ENCODE measurements at regions not wholly inside any gene's neighbourhood (a gene's known extent, or its start where the extent isn't known, plus 50 kb on each side); places are given as distances from the start of the nearest gene placed in this dataset.

DNA sequence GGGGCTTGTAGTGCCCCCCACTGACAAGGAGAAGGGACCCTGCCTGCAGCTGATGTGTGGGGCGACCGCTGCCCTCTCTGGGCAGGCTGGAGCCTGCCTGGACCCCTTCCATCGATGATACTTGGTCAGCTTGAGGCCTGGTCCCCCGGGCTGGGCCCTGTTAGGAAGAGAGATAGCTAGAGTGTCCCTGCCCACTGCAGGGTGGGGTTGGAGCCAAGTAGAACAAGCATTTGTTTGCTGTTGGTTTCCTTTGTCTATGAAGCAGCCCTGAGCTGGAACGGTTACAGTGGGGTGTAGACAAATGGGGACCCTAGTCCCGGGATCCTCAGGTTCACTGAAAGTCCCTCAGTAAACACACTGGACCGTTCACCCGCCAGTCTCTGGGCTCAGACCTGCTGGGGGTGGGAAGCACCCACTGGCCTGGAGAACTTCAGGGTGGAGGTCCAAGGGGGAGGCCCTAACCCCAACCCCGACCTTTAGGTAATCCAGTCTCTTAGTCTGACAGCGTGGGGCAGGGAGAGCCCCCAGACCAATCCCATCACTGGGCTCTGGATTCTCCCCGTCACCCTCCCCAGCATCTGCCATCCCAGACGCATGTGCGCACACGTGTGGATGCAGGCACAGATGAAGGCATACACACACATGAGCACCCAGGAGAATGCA lies 204.8 kb upstream of the ZNF536 start:
- H3K4me3 ChIP-seq, result no peak overlapping the region
- TF ChIP-seq, protein P1, sequence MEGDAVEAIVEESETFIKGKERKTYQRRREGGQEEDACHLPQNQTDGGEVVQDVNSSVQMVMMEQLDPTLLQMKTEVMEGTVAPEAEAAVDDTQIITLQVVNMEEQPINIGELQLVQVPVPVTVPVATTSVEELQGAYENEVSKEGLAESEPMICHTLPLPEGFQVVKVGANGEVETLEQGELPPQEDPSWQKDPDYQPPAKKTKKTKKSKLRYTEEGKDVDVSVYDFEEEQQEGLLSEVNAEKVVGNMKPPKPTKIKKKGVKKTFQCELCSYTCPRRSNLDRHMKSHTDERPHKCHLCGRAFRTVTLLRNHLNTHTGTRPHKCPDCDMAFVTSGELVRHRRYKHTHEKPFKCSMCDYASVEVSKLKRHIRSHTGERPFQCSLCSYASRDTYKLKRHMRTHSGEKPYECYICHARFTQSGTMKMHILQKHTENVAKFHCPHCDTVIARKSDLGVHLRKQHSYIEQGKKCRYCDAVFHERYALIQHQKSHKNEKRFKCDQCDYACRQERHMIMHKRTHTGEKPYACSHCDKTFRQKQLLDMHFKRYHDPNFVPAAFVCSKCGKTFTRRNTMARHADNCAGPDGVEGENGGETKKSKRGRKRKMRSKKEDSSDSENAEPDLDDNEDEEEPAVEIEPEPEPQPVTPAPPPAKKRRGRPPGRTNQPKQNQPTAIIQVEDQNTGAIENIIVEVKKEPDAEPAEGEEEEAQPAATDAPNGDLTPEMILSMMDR (IDR thresholded peaks at IDR 0.05), result no peak
- no peak for DNase-seq (ENCODE audit: low spot score)
- H3K27ac ChIP-seq, result no peak overlapping the region

DNA sequence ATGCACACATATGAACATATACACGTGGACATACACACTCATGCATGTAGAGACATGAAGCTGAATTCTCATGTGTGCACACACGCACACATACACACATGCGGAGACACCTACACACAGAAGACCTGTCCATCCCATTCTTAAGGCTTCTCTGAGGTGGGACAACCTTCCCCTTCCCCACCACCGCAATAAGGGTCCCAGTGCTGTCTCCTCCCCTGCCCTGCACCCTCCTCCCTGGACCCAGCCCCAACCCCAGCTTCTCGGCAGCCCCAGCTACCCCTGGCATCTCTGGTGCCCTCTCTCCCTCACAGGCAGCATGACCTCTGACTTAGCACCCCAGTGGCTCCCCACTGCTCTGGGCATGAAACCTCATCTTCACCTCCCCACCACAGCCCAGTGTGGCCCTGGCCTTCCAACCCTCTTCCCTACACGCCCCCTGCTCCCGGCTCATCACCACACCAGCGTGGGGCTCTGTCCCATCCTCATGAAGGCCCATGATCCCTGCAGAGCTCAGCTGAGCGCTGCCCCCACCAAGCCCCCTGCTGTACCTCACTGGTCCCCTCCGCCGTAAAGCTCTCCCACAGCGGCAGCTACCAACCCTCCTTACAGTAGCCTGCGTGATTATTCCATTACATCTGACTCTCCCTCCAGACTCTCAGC lies 204.1 kb upstream of the ZNF536 start:
- TF ChIP-seq, protein P1 (IDR thresholded peaks at IDR 0.05), result no peak
- Histone ChIP-seq H3K4me3 (no peak overlapping the region), H3K27ac (no peak overlapping the region)
- no peak for DNase-seq (ENCODE audit: low spot score)

DNA sequence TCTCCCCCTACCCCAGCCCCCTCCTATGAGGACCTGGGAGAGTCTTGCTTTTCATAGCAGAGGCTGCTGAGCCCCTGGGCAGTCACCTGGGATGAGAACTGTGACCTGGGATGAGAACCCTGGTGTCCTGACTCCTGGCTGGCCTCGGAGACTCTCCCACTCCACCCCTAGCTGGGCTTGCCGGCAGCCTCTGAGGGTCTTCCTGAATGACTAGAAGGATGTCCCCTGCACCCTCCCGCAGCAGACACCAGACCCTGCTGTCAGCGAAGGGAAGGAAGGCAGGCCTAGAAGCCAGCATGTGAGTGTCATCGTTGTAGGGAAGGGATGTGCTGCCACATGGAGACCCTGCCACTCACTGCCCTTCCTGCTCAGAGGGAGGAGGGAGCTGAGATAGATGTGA lies 203.4 kb upstream of the ZNF536 start:
- TF ChIP-seq, protein P1 (IDR thresholded peaks at IDR 0.05), result no peak
- no peak overlapping the region for H3K27ac ChIP-seq
- DNase-seq (ENCODE audit: low spot score), result no peak
- H3K4me3 ChIP-seq, result no peak overlapping the region

DNA sequence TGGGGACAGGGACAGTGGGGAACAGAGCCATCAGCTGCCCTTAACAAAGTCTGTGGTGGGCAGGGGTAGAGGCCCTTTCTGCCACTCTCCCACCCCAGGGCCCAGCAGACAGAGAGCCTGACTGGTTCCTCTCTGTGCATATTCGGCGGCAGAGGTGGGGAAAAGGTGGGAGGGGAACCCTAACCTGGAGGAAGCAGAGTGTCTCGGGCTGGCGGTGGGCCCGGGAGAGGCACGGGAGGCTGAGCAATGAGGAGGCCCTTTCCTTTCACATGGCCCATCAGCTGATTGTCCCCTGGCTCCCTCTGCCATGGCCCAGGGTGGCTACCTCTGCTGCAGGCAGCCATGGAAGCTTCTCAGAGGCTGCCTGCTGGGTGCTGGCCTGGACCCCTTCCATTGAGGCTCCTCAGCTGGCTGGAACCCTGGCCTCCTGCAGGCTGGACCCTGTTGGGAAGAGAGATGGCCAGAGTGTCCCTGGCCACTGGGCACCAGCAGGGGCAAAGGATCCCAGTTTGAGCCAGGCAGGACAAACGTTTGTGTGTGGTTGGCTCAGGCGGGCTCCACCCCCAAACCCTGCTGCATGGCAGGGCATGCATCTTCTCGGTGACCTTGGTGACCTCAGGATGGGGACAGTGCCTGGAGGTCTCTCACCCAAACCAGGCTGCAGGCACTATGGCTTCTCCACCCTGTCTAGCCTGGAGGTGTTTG lies 202.8 kb upstream of the ZNF536 start:
- no peak for DNase-seq (ENCODE audit: low spot score)
- TF ChIP-seq, protein P1 (IDR thresholded peaks at IDR 0.05), result no peak
- Histone ChIP-seq H3K4me3 (no peak overlapping the region), H3K27ac (no peak overlapping the region)

DNA sequence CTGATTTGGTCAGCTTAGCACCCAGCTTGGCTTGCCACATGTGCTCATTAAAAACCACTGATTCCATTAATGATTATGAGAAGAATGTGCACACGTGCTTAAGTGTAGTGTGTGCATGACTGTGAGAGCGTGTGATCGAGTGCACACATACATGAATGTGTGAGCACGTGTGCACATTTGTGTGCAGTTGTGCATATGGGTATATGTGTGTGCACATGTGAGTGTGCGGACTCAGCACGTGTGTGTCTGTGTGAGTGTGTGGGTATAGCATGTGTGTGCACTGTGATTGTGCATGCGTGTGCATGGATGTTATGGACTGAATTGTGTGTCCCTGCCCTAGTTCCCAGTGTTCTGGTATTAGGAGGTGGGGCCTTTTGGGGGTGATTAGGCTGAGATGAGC lies 202.1 kb upstream of the ZNF536 start:
- DNase-seq (ENCODE audit: low spot score), result no peak
- H3K27ac ChIP-seq, result no peak overlapping the region
- TF ChIP-seq, protein P1 (IDR thresholded peaks at IDR 0.05), result no peak
- no peak overlapping the region for H3K4me3 ChIP-seq

DNA sequence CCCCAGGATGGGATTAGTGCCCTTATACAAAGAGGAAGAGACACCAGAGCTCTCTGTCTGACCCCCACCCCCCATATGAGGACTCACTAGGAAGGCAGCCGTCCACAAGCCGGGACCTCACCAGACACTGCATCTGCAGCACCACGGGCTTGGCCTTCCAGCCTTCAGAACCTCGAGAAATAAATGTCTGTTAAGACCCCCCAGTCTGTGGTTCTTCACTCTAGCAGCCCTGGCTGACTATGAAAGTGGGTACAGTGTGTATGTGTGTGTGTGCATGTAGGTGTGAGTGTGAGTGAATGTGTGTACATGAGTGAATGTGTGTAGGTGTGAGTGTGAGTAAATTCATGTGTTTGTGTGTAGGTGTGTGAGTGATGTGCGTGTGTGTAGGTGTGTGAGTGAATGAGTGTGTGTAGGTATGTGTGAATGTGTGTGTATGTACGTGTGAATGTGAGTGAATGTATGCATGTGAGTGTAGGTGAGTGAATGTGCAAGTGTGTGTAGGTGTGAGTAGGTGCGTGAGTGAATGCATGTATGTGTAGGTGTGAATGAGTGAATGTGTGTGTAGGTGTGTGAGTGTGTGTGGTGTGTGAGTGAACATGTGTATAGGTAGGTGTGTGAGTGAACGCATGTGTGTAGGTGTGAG lies 201.6 kb upstream of the ZNF536 start:
- Histone ChIP-seq H3K27ac (no peak overlapping the region), H3K4me3 (no peak overlapping the region)
- DNase-seq (ENCODE audit: low spot score), result no peak
- TF ChIP-seq, protein P1 (IDR thresholded peaks at IDR 0.05), result no peak
